T-cell (primary cell): ENCODE measurements at regions not wholly inside any gene's neighbourhood (a gene's known extent, or its start where the extent isn't known, plus 50 kb on each side); places are given as distances from the start of the nearest gene placed in this dataset.

Experiments
- ATAC-seq, 4 experiments: fragments of 200-7000 bp in 3 of 4; fragments of 150-1000 bp in 1 of 4; cut with Tn5 transposase; replicated peaks in 1 of 4; 1 replicate in 3 of 4; 2 replicates in 1 of 4; pipeline ENCODE4 v1.10.0; 2021; ENCODE audit warnings: moderate library complexity in 3 of 4, mild to moderate bottlenecking in 2 of 4, moderate number of reproducible peaks in 1 of 4
- CTCF ChIA-PET, 2 donors: fragments of 300-600 bp; sonication (Branson Sonifier 250); formaldehyde crosslinking; loops; one replicate each; lab custom pipeline; 2022; ENCODE audit warnings: antibody characterized with exemption in 2 of 2; lab: Charles Lee
- POLR2A ChIA-PET, 2 donors: fragments of 300-600 bp; sonication (Branson Sonifier 250); formaldehyde crosslinking; loops; one replicate each; lab custom pipeline; 2022; ENCODE audit warnings: antibody characterized with exemption in 2 of 2; lab: Charles Lee
- DNase-seq, 35 experiments: peaks; one replicate each; pipeline versions ENCODE4 v3.0.0 to v3.0.0-alpha.2; 2013 to 2023
- H3K27ac ChIP-seq: one replicate; pipeline ENCODE4 v1.5.1; 2013; ENCODE audit warnings: low read length
- H3K27me3 ChIP-seq, 2 experiments: replicated peaks in 1 of 2; 1 replicate in 1 of 2; 2 replicates in 1 of 2; pipeline versions ENCODE4 v1.6.1 to v1.7.0; 2013; ENCODE audit warnings: low read length in 1 of 2, mixed read lengths in 1 of 2; ENCODE audit not compliant: control insufficient read depth in 2 of 2, insufficient read depth in 2 of 2; ENCODE audit errors: extremely low read depth in 1 of 2
- H3K36me3 ChIP-seq, 2 donors: 1 replicate in 1 of 2; 2 replicates in 1 of 2; pipeline versions ENCODE4 v1.6.1 to v1.7.0; 2013; ENCODE audit warnings: low read length in 1 of 2; ENCODE audit not compliant: control insufficient read depth in 2 of 2, insufficient read depth in 1 of 2; ENCODE audit errors: extremely low read depth in 1 of 2
- H3K4me1 ChIP-seq, 2 experiments: 1 replicate in 1 of 2; 2 replicates in 1 of 2; pipeline versions ENCODE4 v1.6.1 to v1.7.0; 2013; ENCODE audit warnings: low read length in 2 of 2, mixed read lengths in 1 of 2; ENCODE audit not compliant: insufficient read depth in 2 of 2, control insufficient read depth in 1 of 2; ENCODE audit errors: extremely low read depth in 1 of 2
- H3K4me3 ChIP-seq, 2 donors: 1 replicate in 1 of 2; 2 replicates in 1 of 2; pipeline versions ENCODE4 v1.5.1 to v1.7.0; 2013; ENCODE audit warnings: mild to moderate bottlenecking in 2 of 2, low read length in 1 of 2, moderate library complexity in 1 of 2; ENCODE audit not compliant: control insufficient read depth in 1 of 2; ENCODE audit errors: extremely low read depth in 1 of 2
- H3K9me3 ChIP-seq: 2 replicates; pipeline ENCODE4 v1.7.0; 2013
- H3K27ac Mint-ChIP-seq, 2 donors: one replicate each; pipeline ENCODE4 v1.8.0; 2020 to 2021; ENCODE audit warnings: mild to moderate bottlenecking in 2 of 2, mixed read lengths in 2 of 2
- H3K27me3 Mint-ChIP-seq, 2 donors: one replicate each; pipeline ENCODE4 v1.8.0; 2021 to 2022; ENCODE audit warnings: mixed read lengths in 2 of 2
- H3K36me3 Mint-ChIP-seq: one replicate; pipeline ENCODE4 v1.8.0; 2021; ENCODE audit warnings: mixed read lengths
- H3K4me1 Mint-ChIP-seq, 3 donors: one replicate each; pipeline ENCODE4 v1.8.0; 2020 to 2022; ENCODE audit warnings: mixed read lengths in 3 of 3, mild to moderate bottlenecking in 1 of 3
- H3K4me3 Mint-ChIP-seq, 3 donors: one replicate each; pipeline ENCODE4 v1.8.0; 2020 to 2022; ENCODE audit warnings: mild to moderate bottlenecking in 3 of 3, mixed read lengths in 3 of 3, moderate library complexity in 3 of 3
- H3K9me3 Mint-ChIP-seq, 3 donors: one replicate each; pipeline ENCODE4 v1.8.0; 2020 to 2022; ENCODE audit warnings: mixed read lengths in 3 of 3
- WGBS: methylation state at CpG from one replicate; pipeline ENCODE4 v1.1.5; 2013; ENCODE audit warnings: missing lambda C conversion rate; ENCODE audit not compliant: insufficient coverage; 5-methylcytosine and 5-hydroxymethylcytosine counted together

DNA sequence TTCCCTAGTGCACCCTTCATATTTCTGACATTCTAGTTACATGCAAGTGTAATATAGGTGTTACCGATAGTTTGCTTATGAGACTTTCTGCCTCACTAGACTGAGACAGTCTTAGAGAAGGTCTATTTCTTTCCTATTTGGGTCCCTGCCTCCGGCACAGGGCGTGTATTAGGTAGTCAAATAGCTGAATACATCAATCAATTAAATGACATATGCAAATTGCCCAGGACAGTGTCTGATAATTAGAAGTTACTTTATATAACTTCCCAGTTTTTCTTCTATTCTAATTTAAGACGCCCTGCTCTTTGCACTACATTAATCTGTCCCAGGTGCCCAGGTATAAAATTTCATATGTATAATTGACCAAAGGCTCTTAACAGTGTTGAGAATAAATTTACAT lies 264.2 kb downstream of the RAB28 start:
- H3K4me3 ChIP-seq: no peak overlapping the region
- no peaks in the 10 kb centered on the region for H3K9me3 ChIP-seq
- CTCF ChIA-PET: no interaction called here
- Mint-ChIP-seq H3K27me3 (no peaks in the 10 kb centered on the region), H3K9me3 (peaks cover 6 to 10% (median 8%) of the 10 kb centered on the region in 3 donors), H3K36me3 (peaks cover 8% of the 10 kb centered on the region), H3K27ac (no peak overlapping the region), H3K4me1 (no peaks in the 10 kb centered on the region), H3K4me3 (no peak overlapping the region)
- DNase-seq (no peak), ATAC-seq (no peak)
- no peaks in the 10 kb centered on the region for H3K4me1 ChIP-seq
- no peaks in the 10 kb centered on the region for H3K36me3 ChIP-seq
- no CpG with 5 or more reads among the region's 4 CpGs for WGBS
- POLR2A ChIA-PET: no interaction called here
- H3K27me3 ChIP-seq: no peaks in the 10 kb centered on the region
- H3K27ac ChIP-seq: no peak overlapping the region

- Mint-ChIP-seq H3K27me3 (no peaks in the 10 kb centered on the region), H3K4me1 (no peaks in the 10 kb centered on the region), H3K36me3 (peaks cover 8% of the 10 kb centered on the region), H3K9me3 (peaks cover 6 to 10% (median 8%) of the 10 kb centered on the region in 3 donors), H3K27ac (no peak overlapping the region), H3K4me3 (no peak overlapping the region)
- POLR2A ChIA-PET: no interaction called here
- H3K9me3 ChIP-seq: no peaks in the 10 kb centered on the region
- DNase-seq: no peak
- WGBS: 78% methylated on average over 1 of the region's 4 CpGs
- no peaks in the 10 kb centered on the region for H3K27me3 ChIP-seq
- no peak overlapping the region for H3K27ac ChIP-seq
- H3K4me3 ChIP-seq: no peak overlapping the region
- H3K4me1 ChIP-seq: no peaks in the 10 kb centered on the region
- CTCF ChIA-PET: no interaction called here
- H3K36me3 ChIP-seq: no peaks in the 10 kb centered on the region
- no peak for ATAC-seq
Measured at GRCh38 chr4:13218326-13218958, 265.7 kb downstream of the RAB28 start.

GRCh38 chr4:13215560-13215959 lies 268.6 kb downstream of the RAB28 start:
- Mint-ChIP-seq H3K4me3 (no peak overlapping the region), H3K9me3 (peaks cover 6 to 10% (median 8%) of the 10 kb centered on the region in 3 donors), H3K36me3 (peaks cover 6% of the 10 kb centered on the region), H3K4me1 (no peaks in the 10 kb centered on the region), H3K27ac (no peak overlapping the region), H3K27me3 (no peaks in the 10 kb centered on the region)
- Histone ChIP-seq H3K4me1 (no peaks in the 10 kb centered on the region), H3K27me3 (no peaks in the 10 kb centered on the region), H3K4me3 (no peak overlapping the region), H3K27ac (no peak overlapping the region), H3K9me3 (no peaks in the 10 kb centered on the region), H3K36me3 (no peaks in the 10 kb centered on the region)
- POLR2A ChIA-PET: no interaction called here
- WGBS: no CpG with 5 or more reads among the region's 5 CpGs
- ATAC-seq (no peak), DNase-seq (no peak)
- CTCF ChIA-PET: interaction anchor here in 1 of 2 donors (0.5 to 0.6 kb wide), 2 partner anchors 46 to 70 kb away, joined by 4 read pairs; no protein-coding TSS in a partner anchor

DNA sequence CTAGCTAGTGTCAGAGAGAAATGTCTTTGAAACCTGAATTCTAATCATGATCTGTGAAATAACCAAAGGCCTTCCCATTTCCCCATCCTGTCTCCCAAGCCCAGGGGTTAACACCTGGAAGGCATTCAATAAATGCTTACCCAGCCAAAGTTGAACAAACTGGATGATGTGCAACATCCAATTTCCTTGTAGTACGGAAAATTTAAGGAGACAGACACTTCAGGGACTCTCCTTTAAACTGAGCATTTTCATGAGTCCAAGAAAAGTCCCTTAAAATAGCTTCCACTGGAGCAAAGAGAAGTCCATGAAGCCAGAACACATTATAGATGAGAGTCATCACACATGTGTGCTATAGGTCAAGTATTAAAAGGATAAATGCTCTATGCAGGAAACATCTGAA lies 271.2 kb downstream of the RAB28 start:
- DNase-seq (no peak), ATAC-seq (no peak)
- no peak overlapping the region for H3K27ac ChIP-seq
- H3K4me1 Mint-ChIP-seq: no peaks in the 10 kb centered on the region
- peaks cover 6 to 10% (median 8%) of the 10 kb centered on the region in 3 donors for H3K9me3 Mint-ChIP-seq
- H3K27ac Mint-ChIP-seq: no peak overlapping the region
- no peak overlapping the region for H3K4me3 ChIP-seq
- no peak overlapping the region for H3K4me3 Mint-ChIP-seq
- H3K9me3 ChIP-seq: no peaks in the 10 kb centered on the region
- no peaks in the 10 kb centered on the region for H3K27me3 Mint-ChIP-seq
- POLR2A ChIA-PET: no interaction called here
- CTCF ChIA-PET: no interaction called here
- 89% methylated on average over 1 of the region's 1 CpG for WGBS
- H3K36me3 ChIP-seq: no peaks in the 10 kb centered on the region
- H3K36me3 Mint-ChIP-seq: peaks cover 5% of the 10 kb centered on the region
- no peaks in the 10 kb centered on the region for H3K27me3 ChIP-seq
- H3K4me1 ChIP-seq: no peaks in the 10 kb centered on the region

GRCh38 chr4:13209600-13209999 lies 274.5 kb downstream of the RAB28 start:
- Mint-ChIP-seq H3K36me3 (no peaks in the 10 kb centered on the region), H3K27me3 (no peaks in the 10 kb centered on the region)
- ATAC-seq: no peak

DNA sequence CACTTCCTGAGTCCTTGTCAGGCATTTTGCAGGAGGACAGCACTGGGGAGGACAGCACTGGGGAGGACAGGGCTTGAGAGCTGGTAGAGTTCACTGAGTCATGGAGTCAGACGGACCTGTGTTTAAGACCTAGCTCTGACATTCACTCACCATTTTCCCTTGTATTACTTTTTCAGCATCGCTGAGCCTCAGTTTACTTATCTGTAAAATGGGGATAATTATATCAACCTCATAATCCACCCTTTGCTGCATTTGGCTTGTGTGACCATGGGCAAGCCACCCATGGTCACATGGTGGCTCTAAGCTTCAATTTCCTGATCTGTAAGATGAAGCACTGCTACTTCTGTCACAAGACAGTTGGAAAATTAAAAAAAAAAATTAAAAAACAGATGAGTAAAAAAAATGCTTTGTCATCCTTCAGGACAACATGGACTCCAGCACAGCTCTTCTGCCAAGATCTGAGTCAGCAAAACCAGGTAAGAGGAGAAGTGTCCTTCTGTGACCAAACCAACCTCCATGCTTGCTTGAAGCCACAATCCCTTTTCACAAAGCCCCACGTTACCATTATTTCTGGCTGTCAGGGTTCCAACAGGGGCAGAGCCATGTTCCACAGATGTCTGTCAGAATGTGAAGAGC lies 275.5 kb downstream of the RAB28 start:
- WGBS: no CpG with 5 or more reads among the region's 3 CpGs
- H3K36me3 Mint-ChIP-seq: no peaks in the 10 kb centered on the region

More at GRCh38 chr4:13209600-13209999, 274.5 kb downstream of the RAB28 start:
- Mint-ChIP-seq H3K9me3 (no peaks in the 10 kb centered on the region), H3K4me1 (no peaks in the 10 kb centered on the region), H3K27ac (no peak overlapping the region), H3K4me3 (no peak overlapping the region)
- 92% methylated on average over 2 of the region's 4 CpGs for WGBS
- H3K4me1 ChIP-seq: no peaks in the 10 kb centered on the region
- ChIA-PET CTCF (no interaction called here), POLR2A (no interaction called here)
- no peak overlapping the region for H3K4me3 ChIP-seq
- no peaks in the 10 kb centered on the region for H3K9me3 ChIP-seq
- no peak overlapping the region for H3K27ac ChIP-seq
- no peaks in the 10 kb centered on the region for H3K27me3 ChIP-seq
- DNase-seq: no peak
- H3K36me3 ChIP-seq: no peaks in the 10 kb centered on the region

More for the DNA sequence above, 275.5 kb downstream of the RAB28 start:
- Histone ChIP-seq H3K4me1 (no peaks in the 10 kb centered on the region), H3K27me3 (no peaks in the 10 kb centered on the region), H3K27ac (no peak overlapping the region), H3K36me3 (no peaks in the 10 kb centered on the region), H3K4me3 (no peak overlapping the region), H3K9me3 (no peaks in the 10 kb centered on the region)
- CTCF ChIA-PET: no interaction called here
- Mint-ChIP-seq H3K4me1 (no peaks in the 10 kb centered on the region), H3K9me3 (no peaks in the 10 kb centered on the region), H3K27me3 (no peaks in the 10 kb centered on the region), H3K27ac (no peak overlapping the region), H3K4me3 (no peak overlapping the region)
- POLR2A ChIA-PET: no interaction called here
- ATAC-seq (no peak), DNase-seq (no peak)
